D721Med (cell line): ENCODE measurements at regions not wholly inside any gene's neighbourhood (a gene's known extent, or its start where the extent isn't known, plus 50 kb on each side); places are given as distances from the start of the nearest gene placed in this dataset.
A peak's percentile ranks its signal among the peaks of the same experiment; 100 is the strongest.
"Not testable (repeated sequence)": the region's sequence is repeated elsewhere in the genome, so short reads cannot be mapped to it uniquely, and the experiment has no call there.

ENCODE experiments used
- DNase-seq: peaks from one replicate; pipeline ENCODE4 v3.0.0; 2011; ENCODE audit warnings: low spot score; ENCODE audit not compliant: insufficient read length
- FAIRE-seq: peaks from 2 replicates; lab custom pipeline; 2011; peaks lifted over from hg19 to GRCh38; lab: Jason Lieb, UNC
- CTCF ChIP-seq: IDR thresholded peaks from 2 replicates; pipeline ENCODE4 v1.5.1; 2012; ENCODE audit warnings: mild to moderate bottlenecking, control low read depth; ENCODE audit not compliant: insufficient read depth; ENCODE audit errors: missing control alignments

DNA sequence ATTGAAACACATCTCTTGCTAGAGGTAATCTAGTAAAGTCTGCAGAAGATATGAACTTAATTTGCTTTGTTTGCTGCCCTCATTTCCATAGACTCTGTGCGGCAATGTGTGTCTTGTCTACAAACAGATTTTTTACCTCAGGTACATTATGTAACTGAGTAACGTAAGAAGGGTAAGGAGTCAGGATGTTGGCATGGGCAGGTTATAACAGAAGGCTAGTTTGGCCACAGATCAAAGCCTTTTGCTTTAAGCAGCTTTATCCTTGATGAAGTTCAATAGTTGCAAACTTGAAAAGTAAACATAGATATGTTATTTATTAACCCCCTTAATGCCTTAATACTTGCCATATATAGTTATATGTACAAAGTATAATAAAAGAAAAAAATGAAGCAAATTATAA, 391.6 kb upstream of the FKBP1C start:
- no peak for DNase-seq
- TF ChIP-seq CTCF = no peak
- no peak for FAIRE-seq

DNA sequence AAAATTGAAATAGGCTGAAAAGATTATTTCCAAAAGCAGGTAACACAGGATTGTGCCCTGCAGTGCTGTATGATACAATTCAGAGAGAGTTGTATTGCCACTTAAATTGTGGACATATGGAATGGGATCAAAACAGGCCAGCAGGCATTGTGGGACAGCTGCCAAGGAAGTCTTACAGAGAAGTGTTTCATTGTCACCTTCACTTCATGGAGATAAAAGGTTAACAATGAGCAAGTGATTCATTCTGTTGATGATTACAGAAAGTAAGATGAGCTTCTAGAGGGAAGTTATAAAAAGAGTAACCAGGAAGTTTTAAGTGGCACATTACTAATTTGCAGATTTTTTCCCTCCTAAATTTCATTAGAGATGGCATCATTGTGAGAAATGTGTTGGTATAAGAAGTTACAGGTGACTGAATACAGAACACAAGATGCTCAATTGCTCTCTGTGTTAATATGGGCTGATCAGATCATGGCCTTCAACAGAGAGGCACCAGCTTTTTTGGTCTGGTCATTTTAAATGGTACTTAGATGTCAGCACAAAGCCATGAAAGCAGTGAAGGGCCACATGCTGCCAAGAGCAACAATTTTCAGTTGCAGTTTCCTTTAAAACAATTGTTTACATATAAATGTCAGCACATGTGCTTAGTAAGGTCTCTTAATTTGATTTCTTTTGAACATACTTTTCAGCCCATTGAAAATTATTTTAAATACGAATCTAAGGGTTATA, 402.5 kb upstream of the FKBP1C start:
- FAIRE-seq = no peak
- no peak for DNase-seq
- TF ChIP-seq CTCF = no peak

DNA sequence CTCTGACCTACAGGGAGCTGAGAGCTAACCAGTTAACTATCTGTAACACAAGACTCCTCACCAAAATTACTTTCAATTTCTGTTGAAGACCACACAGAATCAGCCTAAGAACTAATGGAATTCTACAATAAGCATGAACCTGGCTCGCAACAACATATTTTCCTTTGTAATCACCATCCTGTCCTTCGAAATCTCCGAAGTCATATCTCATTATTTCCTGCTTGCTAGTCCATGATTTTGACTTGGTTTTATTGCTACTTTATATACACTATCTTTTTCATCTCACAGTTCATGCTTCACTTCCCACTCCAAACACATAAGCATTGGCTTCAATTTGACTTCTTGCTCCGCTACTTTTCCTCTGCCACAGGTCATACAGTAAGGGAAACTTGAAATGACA, 405.8 kb upstream of the FKBP1C start:
- TF ChIP-seq CTCF = no peak
- FAIRE-seq (no peak), DNase-seq (no peak)

DNA sequence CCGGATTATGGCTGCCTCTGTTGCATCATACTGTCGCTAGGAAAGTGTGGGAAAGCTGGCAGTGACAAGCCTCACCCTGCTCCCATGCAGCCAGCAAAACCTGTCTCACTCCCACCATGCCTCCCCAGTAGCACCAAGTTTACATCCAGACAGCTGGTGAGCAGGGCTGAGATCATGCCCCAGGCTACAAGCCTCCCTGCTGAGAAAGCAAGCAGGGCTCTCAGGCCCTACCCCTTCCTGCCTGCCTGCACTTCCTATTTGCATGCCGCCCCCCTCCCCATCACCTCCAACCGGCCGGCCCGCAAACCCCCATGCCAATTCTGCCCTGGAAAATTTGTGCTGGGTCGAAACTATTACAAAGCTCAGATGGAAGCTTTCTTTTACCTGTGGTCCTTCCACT, 408.2 kb upstream of the FKBP1C start:
- TF ChIP-seq CTCF = no peak
- DNase-seq = no peak
- FAIRE-seq = no peak

DNA sequence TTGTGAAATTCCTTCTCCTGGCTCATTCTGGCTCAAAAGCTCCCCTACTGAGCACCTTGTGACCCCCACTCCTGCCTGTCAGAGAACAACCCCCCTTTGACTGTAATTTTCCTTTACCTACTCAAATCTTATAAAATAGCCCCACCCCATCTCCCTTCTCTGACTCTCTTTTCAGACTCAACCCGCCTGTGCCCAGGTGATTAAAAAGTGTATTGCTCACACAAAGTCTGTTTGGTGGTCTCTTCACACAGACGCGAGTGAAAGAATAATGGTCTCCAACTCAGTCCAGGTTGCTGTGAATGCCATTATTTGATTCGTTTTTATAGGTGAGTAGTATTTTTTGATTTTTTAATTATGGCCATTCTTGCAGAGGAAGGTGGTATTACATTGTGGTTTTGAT, 414.1 kb upstream of the FKBP1C start:
- DNase-seq (no peak), FAIRE-seq (no peak)
- no peak for TF ChIP-seq CTCF

DNA sequence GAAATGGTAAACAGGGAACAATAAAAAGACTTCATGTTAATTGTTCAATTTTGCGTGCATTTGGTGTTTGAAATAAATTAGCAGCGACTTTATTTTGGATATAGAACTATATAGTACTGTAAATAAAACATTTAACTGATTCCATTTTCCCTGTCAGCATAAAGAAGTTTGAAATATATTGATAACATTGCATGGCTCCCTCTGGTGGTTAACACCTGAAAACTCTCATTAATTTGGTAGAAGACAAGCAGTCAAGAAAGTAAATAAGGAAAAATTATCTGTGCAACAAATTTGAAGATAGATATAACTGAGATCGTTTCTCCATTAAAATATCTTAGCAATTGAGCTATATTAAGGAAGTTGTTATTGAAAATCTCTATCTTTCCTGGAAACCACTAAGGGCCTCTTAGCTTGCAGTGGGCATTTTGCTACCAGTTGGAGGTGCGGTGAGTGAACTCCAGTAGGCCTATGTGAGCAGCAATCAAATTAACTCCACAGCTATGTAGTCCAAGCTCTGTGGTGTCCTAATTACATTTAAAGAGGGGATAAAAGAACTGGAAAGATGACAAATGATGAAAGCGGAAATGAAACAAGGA, 435.7 kb upstream of the FKBP1C start:
- peak; percentile 62 for TF ChIP-seq CTCF
- DNase-seq (no peak), FAIRE-seq (peak; percentile 53)

DNA sequence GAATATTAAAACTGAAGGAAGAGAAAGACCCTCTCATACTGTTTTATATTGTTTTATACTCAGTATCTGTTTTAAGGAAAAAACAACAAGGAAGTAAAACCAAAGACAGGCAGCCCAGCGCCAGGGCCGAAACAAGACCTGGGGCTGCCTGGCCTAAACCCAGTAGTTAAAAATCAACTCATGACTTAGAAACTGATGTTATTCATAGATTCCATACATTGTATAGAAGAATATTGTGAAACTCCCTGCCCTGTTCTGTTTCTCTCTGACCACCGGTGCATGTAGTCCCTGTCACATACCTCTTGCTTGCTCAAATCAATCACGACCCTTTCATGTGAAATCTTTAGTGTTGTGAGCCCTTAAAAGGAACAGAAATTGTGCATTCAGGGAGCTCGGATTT, 445.1 kb upstream of the FKBP1C start:
- FAIRE-seq, DNase-seq: not testable (repeated sequence)
